Activated CD4-positive, alpha-beta T cell treated with anti-CD3 and anti-CD28 coated beads, Interleukin-2, Interleukin-4, amounts not matched to agents 100 ng/mL and 50 ng/mL, durations not matched to agents 16 hours and 8 hours (primary cell): ENCODE measurements at regions not wholly inside any gene's neighbourhood (a gene's known extent, or its start where the extent isn't known, plus 50 kb on each side); places are given as distances from the start of the nearest gene placed in this dataset.
"Not testable (repeated sequence)": the region's sequence is repeated elsewhere in the genome, so short reads cannot be mapped to it uniquely, and the experiment has no call there.

Source experiments
- DNase-seq: peaks from one replicate; pipeline ENCODE4 v3.0.0-alpha.2; 2020; ENCODE audit warnings: low spot score

- DNase-seq = no peak
Measured at GRCh38 chrX:2572740-2573139, 72.0 kb upstream of the DHRSX start.

- DNase-seq = no peak
Measured at GRCh38 chrX:2568125-2568524, 67.3 kb upstream of the DHRSX start.

- no peak for DNase-seq
Measured at GRCh38 chrX:2566055-2566454, 65.3 kb upstream of the DHRSX start.

GRCh38 chrX:2561456-2561855, 60.7 kb upstream of the DHRSX start:
- DNase-seq = no peak

- DNase-seq = no peak
Measured at GRCh38 chrX:2559124-2559523, 58.3 kb upstream of the DHRSX start.

- no peak for DNase-seq
Measured at GRCh38 chrX:2554891-2555290, 54.1 kb upstream of the DHRSX start.

- not testable (repeated sequence) for DNase-seq
Measured at GRCh38 chrX:2554066-2554465, 53.3 kb upstream of the DHRSX start.

- no peak for DNase-seq
Measured at GRCh38 chrX:2552621-2553201, 51.9 kb upstream of the DHRSX start.

- no peak for DNase-seq
Measured at GRCh38 chrX:2550328-2551020, 49.7 kb upstream of the DHRSX start.
